ENCODE measurements at regions not wholly inside any gene's neighbourhood (a gene's known extent, or its start where the extent isn't known, plus 50 kb on each side); places are given as distances from the start of the nearest gene placed in this dataset.

- TF ChIP-seq REST (IDR thresholded peaks at IDR 0.05; ENCODE audit: unreplicated experiment), result no peak
- TF ChIP-seq POLR2AphosphoS5 (IDR thresholded peaks at IDR 0.05; ENCODE audit: low read depth), result no peak
- TF ChIP-seq CTCF (conservative IDR thresholded peaks at IDR 0.05; ENCODE audit: low read depth in 2 of 2), result no peak
- no peak for TF ChIP-seq ZNF114 (CRISPR knock-in tag; IDR thresholded peaks at IDR 0.05)
- TF ChIP-seq EZH2 (IDR thresholded peaks at IDR 0.05; ENCODE audit: low read depth, unreplicated experiment), result no peak
- no peak for TF ChIP-seq STAT1 (IDR thresholded peaks at IDR 0.05; ENCODE audit: unreplicated experiment)
- no peak for TF ChIP-seq CREB1 (CRISPR knock-in tag; IDR thresholded peaks at IDR 0.05; ENCODE audit: low read depth)
- TF ChIP-seq ZNF331 (CRISPR knock-in tag; IDR thresholded peaks at IDR 0.05; ENCODE audit: low read depth), result no peak
- no peak for TF ChIP-seq ETS1 (IDR thresholded peaks at IDR 0.05)
- TF ChIP-seq EZH2phosphoT487 (IDR thresholded peaks at IDR 0.05; ENCODE audit: unreplicated experiment), result no peak
- no peak for TF ChIP-seq JUNB (IDR thresholded peaks at IDR 0.05; ENCODE audit: unreplicated experiment)
- TF ChIP-seq NANOG (IDR thresholded peaks at IDR 0.05; ENCODE audit: borderline replicate concordance), result no peak
These were observed 160.3 kb upstream of the ATXN1 start for GRCh38 chr6:16921399-16922110.

Measured in GM23338 (cell line).